Prostate gland (tissue), 2 donors: ENCODE measurements at regions not wholly inside any gene's neighbourhood (a gene's known extent, or its start where the extent isn't known, plus 50 kb on each side); places are given as distances from the start of the nearest gene placed in this dataset.

Experiments
- POLR2AphosphoS5 ChIP-seq: sonication (generic); formaldehyde crosslinking; IDR thresholded peaks from one replicate; pipeline ENCODE4 v1.6.1; 2017; ENCODE audit warnings: antibody characterized with exemption
- TF ChIP-seq, protein P1 (sequence below), 4 experiments: fragments of 200-600 bp in 2 of 4; fragments of 450-650 bp in 2 of 4; sonication (generic) in 2 of 4; IDR thresholded peaks; 1 replicate in 3 of 4; 2 replicates in 1 of 4; pipeline ENCODE4 v1.5.1; 2016 to 2019; ENCODE audit warnings: antibody characterized with exemption in 4 of 4, mild to moderate bottlenecking in 2 of 4, moderate library complexity in 2 of 4

DNA sequence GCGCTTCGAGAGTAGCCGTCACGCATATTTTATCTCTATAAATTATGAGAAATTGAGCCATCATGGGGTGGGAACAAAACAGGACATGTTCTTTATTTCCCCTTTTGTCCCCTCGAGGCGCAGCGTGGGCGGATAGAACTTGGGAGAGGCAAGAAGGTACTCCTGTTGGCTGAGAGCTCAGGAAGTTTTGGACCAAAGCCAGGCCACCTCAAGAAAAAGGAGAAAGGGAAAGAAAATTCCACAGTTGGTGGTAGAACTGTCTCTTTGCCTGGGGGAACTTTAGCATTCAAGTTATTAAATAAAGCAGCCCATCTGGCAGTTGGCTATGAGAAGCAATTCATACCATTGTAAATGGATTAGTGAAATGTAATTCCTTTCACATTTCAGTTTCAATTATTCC, 76.4 kb upstream of the DSCAM start:
- TF ChIP-seq, protein P1, sequence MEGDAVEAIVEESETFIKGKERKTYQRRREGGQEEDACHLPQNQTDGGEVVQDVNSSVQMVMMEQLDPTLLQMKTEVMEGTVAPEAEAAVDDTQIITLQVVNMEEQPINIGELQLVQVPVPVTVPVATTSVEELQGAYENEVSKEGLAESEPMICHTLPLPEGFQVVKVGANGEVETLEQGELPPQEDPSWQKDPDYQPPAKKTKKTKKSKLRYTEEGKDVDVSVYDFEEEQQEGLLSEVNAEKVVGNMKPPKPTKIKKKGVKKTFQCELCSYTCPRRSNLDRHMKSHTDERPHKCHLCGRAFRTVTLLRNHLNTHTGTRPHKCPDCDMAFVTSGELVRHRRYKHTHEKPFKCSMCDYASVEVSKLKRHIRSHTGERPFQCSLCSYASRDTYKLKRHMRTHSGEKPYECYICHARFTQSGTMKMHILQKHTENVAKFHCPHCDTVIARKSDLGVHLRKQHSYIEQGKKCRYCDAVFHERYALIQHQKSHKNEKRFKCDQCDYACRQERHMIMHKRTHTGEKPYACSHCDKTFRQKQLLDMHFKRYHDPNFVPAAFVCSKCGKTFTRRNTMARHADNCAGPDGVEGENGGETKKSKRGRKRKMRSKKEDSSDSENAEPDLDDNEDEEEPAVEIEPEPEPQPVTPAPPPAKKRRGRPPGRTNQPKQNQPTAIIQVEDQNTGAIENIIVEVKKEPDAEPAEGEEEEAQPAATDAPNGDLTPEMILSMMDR (IDR thresholded peaks at IDR 0.05): no peak
- TF ChIP-seq POLR2AphosphoS5: no peak
